HFFc6 (cell line): ENCODE measurements at regions not wholly inside any gene's neighbourhood (a gene's known extent, or its start where the extent isn't known, plus 50 kb on each side); places are given as distances from the start of the nearest gene placed in this dataset.

Experiments used
- DNase-seq: peaks from one replicate; pipeline ENCODE4 v3.0.0-alpha.2; 2018
- H3K27ac Mint-ChIP-seq: 2 replicates; pipeline ENCODE4 v1.8.0; 2020; ENCODE audit warnings: mild to moderate bottlenecking, mixed read lengths
- H3K27me3 Mint-ChIP-seq: 2 replicates; pipeline ENCODE4 v1.8.0; 2021; ENCODE audit warnings: mild to moderate bottlenecking, moderate library complexity, mixed read lengths; ENCODE audit not compliant: insufficient read depth
- H3K36me3 Mint-ChIP-seq: 2 replicates; pipeline ENCODE4 v1.8.0; 2021; ENCODE audit warnings: low read depth, mixed read lengths
- H3K4me1 Mint-ChIP-seq: 2 replicates; pipeline ENCODE4 v1.8.0; 2020; ENCODE audit warnings: low read depth, mixed read lengths
- H3K4me3 Mint-ChIP-seq: 2 replicates; pipeline ENCODE4 v1.8.0; 2020; ENCODE audit warnings: mild to moderate bottlenecking, moderate library complexity, mixed read lengths
- H3K9me3 Mint-ChIP-seq: 2 replicates; pipeline ENCODE4 v1.8.0; 2020; ENCODE audit warnings: mild to moderate bottlenecking, mixed read lengths
- CTCF ChIP-seq: fragments of 200-600 bp; sonication (generic); IDR thresholded peaks from 2 replicates; pipeline ENCODE4 v1.5.0; 2021; ENCODE audit warnings: antibody characterized with exemption, mild to moderate bottlenecking

DNA sequence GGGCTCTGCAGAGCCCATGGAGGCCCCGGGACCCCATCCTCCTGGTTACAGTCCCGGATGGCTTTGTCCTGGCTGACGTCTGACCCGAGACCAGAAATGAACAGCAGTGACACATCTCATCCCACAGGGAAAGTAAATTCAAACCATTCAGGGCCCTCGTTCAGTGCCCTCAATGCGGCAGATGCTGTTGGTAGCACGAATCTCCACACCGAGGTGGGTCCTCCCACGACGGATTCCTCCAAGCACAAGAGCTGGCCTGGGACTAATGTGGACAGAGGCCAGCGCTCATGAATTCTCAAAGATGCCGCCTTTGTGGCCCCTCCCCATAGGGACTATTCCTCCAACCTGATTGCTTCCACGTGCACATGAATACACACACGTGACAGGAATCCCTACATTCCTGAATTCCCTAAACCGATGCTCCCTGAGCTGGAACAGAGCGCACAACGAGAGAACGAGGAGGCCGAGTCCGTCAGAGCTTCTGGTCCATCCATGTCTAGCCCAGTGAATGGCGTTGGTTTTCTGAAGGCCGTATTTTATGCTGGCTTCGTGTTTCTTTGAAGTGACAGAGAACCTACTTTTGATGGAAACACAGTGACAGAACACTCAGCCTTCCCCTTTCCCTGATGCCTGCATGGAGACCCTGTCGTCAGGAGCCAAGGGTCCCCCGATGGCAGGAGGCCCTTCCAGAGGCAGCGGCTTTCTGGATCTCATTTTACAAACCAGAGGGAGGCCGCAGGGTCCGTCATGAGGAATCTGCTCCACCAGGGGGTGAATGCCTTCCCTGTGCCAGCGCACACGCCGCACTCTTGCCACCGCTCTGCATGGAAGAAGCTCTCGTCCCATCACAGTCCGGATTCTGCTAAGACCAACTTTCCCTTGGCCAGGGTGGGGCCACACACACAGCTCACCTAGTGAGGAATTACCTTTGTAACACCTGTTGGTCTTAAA lies 64.3 kb upstream of the SNTG2 start:
- peaks cover 20% of the 10 kb centered on the region for H3K27me3 Mint-ChIP-seq
- H3K36me3 Mint-ChIP-seq, result no peaks in the 10 kb centered on the region
- no peak overlapping the region for H3K4me3 Mint-ChIP-seq
- DNase-seq, result no peak
- TF ChIP-seq CTCF, result no peak
- H3K4me1 Mint-ChIP-seq, result no peaks in the 10 kb centered on the region
- peaks cover 35% of the 10 kb centered on the region for H3K9me3 Mint-ChIP-seq
- no peak overlapping the region for H3K27ac Mint-ChIP-seq

DNA sequence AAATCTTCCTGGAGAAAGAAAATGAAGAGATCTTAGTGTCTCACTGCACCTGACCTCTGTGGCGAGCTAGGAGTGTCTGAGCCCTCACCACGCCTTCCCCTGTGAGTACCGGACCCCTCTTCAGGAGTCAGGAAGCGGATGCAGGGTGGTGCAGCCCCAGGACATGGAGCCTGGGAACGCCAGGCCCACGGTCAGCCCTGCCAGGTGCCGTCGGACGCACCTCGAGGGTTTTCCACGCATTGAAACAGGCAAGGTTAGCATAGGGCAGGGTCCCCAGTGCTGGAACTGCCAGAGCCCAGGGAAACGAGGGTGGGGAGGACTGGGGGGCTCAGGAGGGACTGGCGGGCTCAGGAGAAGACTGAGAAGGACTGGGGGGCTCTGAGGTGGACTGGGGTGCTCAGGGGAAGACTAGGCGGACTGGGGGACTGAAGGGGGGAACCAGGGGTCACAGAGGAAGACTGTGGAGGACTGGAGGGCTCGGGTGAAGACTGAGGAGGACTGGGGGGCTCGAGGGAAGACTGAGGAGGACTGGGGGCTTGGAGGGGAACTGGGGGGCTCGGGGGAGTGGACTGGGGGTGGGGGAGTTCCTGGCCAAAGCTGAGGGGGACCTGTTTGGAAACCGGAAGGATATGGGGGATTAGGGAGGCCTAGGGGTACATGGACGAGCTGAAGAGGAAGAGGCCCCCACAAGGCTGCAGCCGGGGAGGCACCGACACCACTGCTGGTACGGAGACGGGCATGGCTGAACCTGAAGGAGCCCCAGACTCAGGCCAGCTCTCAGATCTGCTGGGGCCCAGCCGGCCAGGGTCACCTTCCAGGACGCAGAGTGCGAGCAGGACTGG lies 65.2 kb upstream of the SNTG2 start:
- Mint-ChIP-seq H3K9me3 (peaks cover 38% of the 10 kb centered on the region), H3K4me3 (no peak overlapping the region), H3K4me1 (no peaks in the 10 kb centered on the region), H3K27ac (no peak overlapping the region), H3K36me3 (no peaks in the 10 kb centered on the region), H3K27me3 (peaks cover 20% of the 10 kb centered on the region)
- no peak for DNase-seq
- no peak for TF ChIP-seq CTCF

DNA sequence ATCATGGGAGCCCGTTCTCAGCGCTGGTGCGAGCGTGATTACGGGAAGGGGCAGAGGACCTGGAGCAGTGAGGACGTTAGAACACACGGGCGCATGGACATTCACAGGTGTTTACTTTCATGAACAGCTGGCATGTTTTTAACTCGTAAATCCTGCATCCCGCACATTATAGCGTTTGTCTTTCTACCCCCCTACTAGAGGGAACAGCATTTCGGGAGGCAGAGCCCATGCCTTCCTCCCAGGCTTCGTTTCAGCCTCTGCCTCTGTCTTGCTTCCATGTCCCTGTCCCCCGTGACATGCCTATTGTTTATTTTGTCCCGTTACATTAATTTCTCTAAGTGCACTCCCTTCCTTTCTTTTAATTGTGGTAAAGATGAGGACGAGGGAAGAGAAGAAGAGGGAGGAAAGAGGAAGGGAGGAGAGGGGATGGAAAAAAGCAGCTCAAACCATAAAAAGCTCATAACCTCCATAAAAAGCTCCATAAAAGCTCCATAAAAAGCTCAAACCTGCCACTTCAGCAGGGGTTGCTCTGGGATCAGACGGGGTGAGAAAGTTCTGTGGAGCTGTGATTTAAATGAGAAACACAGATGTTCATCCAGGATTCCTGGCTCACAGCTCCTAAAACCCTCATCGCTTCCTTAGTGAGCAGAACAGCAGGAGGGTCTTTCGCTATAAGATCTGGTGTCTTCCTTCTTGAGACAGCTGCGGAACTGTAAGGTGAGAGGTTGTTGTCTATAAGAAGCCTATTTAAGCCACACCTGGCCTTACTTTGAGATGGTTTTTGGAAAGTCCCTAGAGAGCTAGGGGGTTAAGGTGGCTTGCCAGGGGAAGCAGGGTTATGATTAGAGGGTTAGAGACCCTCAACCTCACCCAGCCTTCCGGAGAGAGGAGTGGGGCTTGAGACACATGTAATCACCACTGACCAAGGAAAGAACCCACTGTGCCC lies 66.6 kb upstream of the SNTG2 start:
- Mint-ChIP-seq H3K36me3 (no peaks in the 10 kb centered on the region), H3K27ac (no peak overlapping the region), H3K4me1 (no peaks in the 10 kb centered on the region), H3K4me3 (no peak overlapping the region), H3K27me3 (peaks cover 20% of the 10 kb centered on the region), H3K9me3 (peaks cover 40% of the 10 kb centered on the region)
- no peak for TF ChIP-seq CTCF
- DNase-seq, result no peak

DNA sequence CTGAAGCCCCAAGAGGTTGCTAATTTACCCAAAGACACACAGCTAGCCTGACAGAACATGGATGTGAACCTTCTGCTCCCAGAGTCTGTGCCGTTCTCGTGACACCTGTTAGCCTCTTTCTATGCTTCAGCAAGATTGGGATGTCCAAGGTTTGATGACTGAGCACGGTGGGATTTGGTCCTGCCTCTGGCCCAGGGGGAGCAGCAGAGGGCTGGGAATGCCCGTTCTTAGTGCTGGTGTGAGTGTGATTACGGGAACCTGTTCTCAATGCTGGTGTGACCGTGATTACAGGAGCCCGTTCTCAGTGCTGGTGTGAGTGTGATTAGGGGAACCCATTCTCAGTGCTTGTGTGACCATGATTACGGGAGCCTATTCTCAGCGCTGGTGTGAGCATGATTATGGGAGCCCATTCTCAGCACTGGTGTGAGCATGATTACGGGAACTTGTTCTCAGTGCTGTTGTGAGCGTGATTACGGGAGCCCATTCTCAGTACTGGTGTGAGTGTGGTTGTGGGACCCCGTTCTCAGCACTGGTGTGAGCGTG lies 67.3 kb upstream of the SNTG2 start:
- Mint-ChIP-seq H3K27me3 (peaks cover 20% of the 10 kb centered on the region), H3K27ac (no peak overlapping the region), H3K4me3 (no peak overlapping the region), H3K9me3 (peaks cover 40% of the 10 kb centered on the region), H3K4me1 (no peaks in the 10 kb centered on the region), H3K36me3 (no peaks in the 10 kb centered on the region)
- DNase-seq, result no peak
- TF ChIP-seq CTCF, result no peak
